ENCODE measurements at regions not wholly inside any gene's neighbourhood (a gene's known extent, or its start where the extent isn't known, plus 50 kb on each side); places are given as distances from the start of the nearest gene placed in this dataset.

DNA sequence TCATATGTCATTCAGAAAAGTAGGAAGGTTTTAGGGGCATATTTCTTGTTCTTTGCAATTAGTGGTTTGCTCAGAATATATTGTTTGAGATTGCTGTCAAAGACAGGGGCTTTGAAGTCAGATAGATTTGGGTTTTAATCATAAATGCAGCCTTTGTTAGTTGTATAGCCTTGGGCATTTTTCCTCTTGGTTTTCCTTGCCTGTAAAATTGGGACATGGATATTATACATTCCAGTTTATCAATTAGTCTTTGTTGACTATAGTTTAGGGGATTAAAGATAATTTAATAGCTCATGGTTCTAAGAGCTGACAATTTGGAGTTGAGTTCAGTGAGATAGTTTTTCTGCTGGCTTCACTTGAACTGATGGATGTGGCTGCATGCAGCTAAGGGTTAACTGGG is 88.9 kb downstream of the DMAC1 start:
- H3K36me3 Mint-ChIP-seq (ENCODE audit: low read depth), result no peaks in the 10 kb centered on the region
- H3K9me3 Mint-ChIP-seq (ENCODE audit: low read depth), result peaks cover 9% of the 10 kb centered on the region
- H3K27me3 Mint-ChIP-seq (ENCODE audit: low read depth), result no peaks in the 10 kb centered on the region
- no peaks in the 10 kb centered on the region for H3K4me1 Mint-ChIP-seq (ENCODE audit: low read depth)
- no peak overlapping the region for H3K4me3 Mint-ChIP-seq (ENCODE audit: unreplicated experiment)
- no peak for TF ChIP-seq CTCF (IDR thresholded peaks at IDR 0.05)
- no peak for DNase-seq (ENCODE audit: low spot score)
- H3K27ac Mint-ChIP-seq (ENCODE audit: unreplicated experiment), result no peak overlapping the region

- Mint-ChIP-seq H3K4me1 (ENCODE audit: low read depth) (no peaks in the 10 kb centered on the region), H3K36me3 (ENCODE audit: low read depth) (no peaks in the 10 kb centered on the region), H3K27ac (ENCODE audit: unreplicated experiment) (no peak overlapping the region), H3K9me3 (ENCODE audit: low read depth) (peaks cover 6% of the 10 kb centered on the region), H3K27me3 (ENCODE audit: low read depth) (no peaks in the 10 kb centered on the region), H3K4me3 (ENCODE audit: unreplicated experiment) (no peak overlapping the region)
- no peak for DNase-seq (ENCODE audit: low spot score)
- TF ChIP-seq CTCF (IDR thresholded peaks at IDR 0.05), result no peak
Measured at GRCh38 chr9:7707934-7708333, 91.6 kb downstream of the DMAC1 start.

- Mint-ChIP-seq H3K4me3 (ENCODE audit: unreplicated experiment) (no peak overlapping the region), H3K9me3 (ENCODE audit: low read depth) (no peaks in the 10 kb centered on the region), H3K36me3 (ENCODE audit: low read depth) (no peaks in the 10 kb centered on the region), H3K4me1 (ENCODE audit: low read depth) (no peaks in the 10 kb centered on the region), H3K27me3 (ENCODE audit: low read depth) (no peaks in the 10 kb centered on the region), H3K27ac (ENCODE audit: unreplicated experiment) (no peak overlapping the region)
- no peak for TF ChIP-seq CTCF (IDR thresholded peaks at IDR 0.05)
- no peak for DNase-seq (ENCODE audit: low spot score)
Measured at GRCh38 chr9:7704543-7704942, 95.0 kb downstream of the DMAC1 start.

- Mint-ChIP-seq H3K27ac (ENCODE audit: unreplicated experiment) (no peak overlapping the region), H3K9me3 (ENCODE audit: low read depth) (no peaks in the 10 kb centered on the region)
- no peak for DNase-seq (ENCODE audit: low spot score)
Measured at GRCh38 chr9:7691909-7692308, 107.7 kb downstream of the DMAC1 start.

DNA sequence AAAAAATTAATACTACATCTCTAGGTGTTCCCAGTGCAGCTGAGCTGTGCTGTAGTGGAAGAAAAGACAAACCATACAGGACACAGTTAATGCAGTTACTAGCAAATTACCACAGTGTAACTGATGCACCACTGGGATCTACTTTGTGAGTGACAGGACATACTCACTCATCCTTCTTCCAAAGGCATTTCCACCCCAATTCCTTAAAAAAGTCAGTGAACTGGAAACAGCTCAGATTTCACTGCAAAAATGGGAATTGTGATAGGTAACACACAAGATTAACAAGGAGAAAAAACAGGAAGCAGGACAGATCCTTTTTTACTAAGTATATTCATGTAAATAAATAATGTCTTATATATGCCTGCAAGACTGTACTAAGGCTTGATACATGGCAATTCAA is 109.6 kb downstream of the DMAC1 start:
- TF ChIP-seq CTCF (IDR thresholded peaks at IDR 0.05), result no peak
- peaks cover 2% of the 10 kb centered on the region for H3K27me3 Mint-ChIP-seq (ENCODE audit: low read depth)
- H3K27ac Mint-ChIP-seq (ENCODE audit: unreplicated experiment), result no peak overlapping the region
- H3K4me3 Mint-ChIP-seq (ENCODE audit: unreplicated experiment), result no peak overlapping the region
- DNase-seq (ENCODE audit: low spot score), result no peak
- H3K9me3 Mint-ChIP-seq (ENCODE audit: low read depth), result no peaks in the 10 kb centered on the region
- H3K36me3 Mint-ChIP-seq (ENCODE audit: low read depth), result no peaks in the 10 kb centered on the region
- H3K4me1 Mint-ChIP-seq (ENCODE audit: low read depth), result no peaks in the 10 kb centered on the region

More at GRCh38 chr9:7691909-7692308, 107.7 kb downstream of the DMAC1 start:
- no peak for TF ChIP-seq CTCF (IDR thresholded peaks at IDR 0.05)
- H3K4me1 Mint-ChIP-seq (ENCODE audit: low read depth), result no peaks in the 10 kb centered on the region
- peaks cover 2% of the 10 kb centered on the region for H3K27me3 Mint-ChIP-seq (ENCODE audit: low read depth)
- no peaks in the 10 kb centered on the region for H3K36me3 Mint-ChIP-seq (ENCODE audit: low read depth)
- H3K4me3 Mint-ChIP-seq (ENCODE audit: unreplicated experiment), result no peak overlapping the region
